22Rv1 (cell line): ENCODE measurements at regions not wholly inside any gene's neighbourhood (a gene's known extent, or its start where the extent isn't known, plus 50 kb on each side); places are given as distances from the start of the nearest gene placed in this dataset.

Source experiments
- CTCF ChIP-seq: fragments of 450-650 bp; IDR thresholded peaks from 2 replicates; pipeline ENCODE4 v1.5.1; 2017; ENCODE audit warnings: mild to moderate bottlenecking
- ZFX ChIP-seq: fragments of 450-650 bp; IDR thresholded peaks from 2 replicates; pipeline ENCODE4 v1.6.1; 2017; ENCODE audit warnings: antibody characterized with exemption, borderline replicate concordance

- no peak for TF ChIP-seq CTCF
- TF ChIP-seq ZFX = no peak
These were observed 448.7 kb downstream of the CDH8 start for GRCh38 chr16:61587526-61587925.
